SK-N-SH (cell line): ENCODE measurements at regions not wholly inside any gene's neighbourhood (a gene's known extent, or its start where the extent isn't known, plus 50 kb on each side); places are given as distances from the start of the nearest gene placed in this dataset.
"Not testable (repeated sequence)": the region's sequence is repeated elsewhere in the genome, so short reads cannot be mapped to it uniquely, and the experiment has no call there.

ENCODE experiments used
- CTCF ChIA-PET: fragments of 300-600, 350-600 bp; formaldehyde crosslinking; extraction: SDS; loops from one replicate; lab custom pipeline; 2021; lab: Yijun Ruan, JAX
- POLR2A ChIA-PET: fragments of 350-600 bp; sonication (Branson Sonifier 250); formaldehyde crosslinking; extraction: SDS; loops from one replicate; lab custom pipeline; 2020; ENCODE audit warnings: antibody characterized with exemption, inconsistent platforms; lab: Yijun Ruan, JAX
- DNase-seq: peaks from one replicate; pipeline ENCODE4 v3.0.0; 2012
- H2AFZ ChIP-seq: fragments of 200-600 bp; sonication (generic); 2 replicates; pipeline ENCODE4 v1.8.1; 2016; ENCODE audit warnings: antibody characterized with exemption, mild to moderate bottlenecking, low read depth
- H3F3A ChIP-seq: fragments of 200-600 bp; sonication (generic); replicated peaks from 2 replicates; pipeline ENCODE3; 2016; ENCODE audit warnings: antibody characterized with exemption, mild to moderate bottlenecking; ENCODE audit not compliant: insufficient read depth
- H3K27ac ChIP-seq, 2 experiments: fragments of 200-500 bp in 1 of 2; fragments of 200-600 bp in 1 of 2; sonication (Bioruptor generic) in 1 of 2; sonication (generic), shearing (Covaris generic) in 1 of 2; 2 replicates each; pipeline versions ENCODE4 v1.5.1 to v1.6.1; 2014 to 2016; ENCODE audit warnings: low read depth in 2 of 2, inconsistent platforms in 1 of 2, low read length in 1 of 2, mild to moderate bottlenecking in 1 of 2, mixed read lengths in 1 of 2
- H3K27me3 ChIP-seq: fragments of 200-600 bp; sonication (generic), shearing (Covaris generic); 2 replicates; pipeline ENCODE4 v1.6.1; 2016; ENCODE audit warnings: mixed run types; ENCODE audit not compliant: insufficient read depth
- H3K36me3 ChIP-seq, 2 experiments: fragments of 200-500 bp in 1 of 2; fragments of 200-600 bp in 1 of 2; sonication (Bioruptor generic) in 1 of 2; sonication (generic) in 1 of 2; replicated peaks in 1 of 2; 2 replicates each; pipeline versions ENCODE3 to v1.5.1; 2014 to 2016; ENCODE audit warnings: low read length in 1 of 2, mild to moderate bottlenecking in 1 of 2; ENCODE audit not compliant: insufficient read depth in 2 of 2, control insufficient read depth in 1 of 2
- H3K4me1 ChIP-seq, 2 experiments: fragments of 200-500 bp in 1 of 2; fragments of 200-600 bp in 1 of 2; sonication (Bioruptor generic) in 1 of 2; sonication (generic), shearing (Covaris generic) in 1 of 2; 2 replicates each; pipeline versions ENCODE4 v1.5.1 to v1.6.1; 2014 to 2016; ENCODE audit warnings: low read depth in 1 of 2, low read length in 1 of 2, mixed run types in 1 of 2; ENCODE audit not compliant: insufficient read depth in 2 of 2, control insufficient read depth in 1 of 2
- H3K4me2 ChIP-seq: fragments of 200-600 bp; sonication (generic), shearing (Covaris generic); 2 replicates; pipeline ENCODE4 v1.6.1; 2017; ENCODE audit warnings: mixed run types
- H3K4me3 ChIP-seq, 2 experiments: fragments of 200-500 bp in 1 of 2; fragments of 200-600 bp in 1 of 2; sonication (Bioruptor generic) in 1 of 2; sonication (generic), shearing (Covaris generic) in 1 of 2; 2 replicates each; pipeline versions ENCODE4 v1.5.1 to v1.8.1; 2014 to 2016; ENCODE audit warnings: low read depth in 2 of 2, inconsistent platforms in 1 of 2, low read length in 1 of 2, mild to moderate bottlenecking in 1 of 2, mixed read lengths in 1 of 2, moderate library complexity in 1 of 2
- H3K79me2 ChIP-seq: fragments of 200-600 bp; sonication (generic); 2 replicates; pipeline ENCODE4 v1.8.1; 2017; ENCODE audit warnings: mild to moderate bottlenecking; ENCODE audit not compliant: insufficient read depth
- H3K9ac ChIP-seq: fragments of 200-600 bp; sonication (generic); 2 replicates; pipeline ENCODE4 v1.6.1; 2017; ENCODE audit warnings: mixed run types
- H3K9me2 ChIP-seq: fragments of 200-600 bp; sonication (generic); 2 replicates; pipeline ENCODE4 v1.6.1; 2017; ENCODE audit warnings: mixed run types
- H3K9me3 ChIP-seq: fragments of 200-600 bp; sonication (generic); 2 replicates; pipeline ENCODE4 v1.6.1; 2017; ENCODE audit warnings: mixed run types, mild to moderate bottlenecking, moderate library complexity
- H4K20me1 ChIP-seq: fragments of 200-600 bp; sonication (generic); 2 replicates; pipeline ENCODE4 v1.6.1; 2017; ENCODE audit warnings: mild to moderate bottlenecking, mixed run types; ENCODE audit not compliant: insufficient read depth
- WGBS: methylation state at CpG from one replicate; pipeline ENCODE4 v1.1.6; 2017; ENCODE audit warnings: low lambda C conversion rate; 5-methylcytosine and 5-hydroxymethylcytosine counted together

DNA sequence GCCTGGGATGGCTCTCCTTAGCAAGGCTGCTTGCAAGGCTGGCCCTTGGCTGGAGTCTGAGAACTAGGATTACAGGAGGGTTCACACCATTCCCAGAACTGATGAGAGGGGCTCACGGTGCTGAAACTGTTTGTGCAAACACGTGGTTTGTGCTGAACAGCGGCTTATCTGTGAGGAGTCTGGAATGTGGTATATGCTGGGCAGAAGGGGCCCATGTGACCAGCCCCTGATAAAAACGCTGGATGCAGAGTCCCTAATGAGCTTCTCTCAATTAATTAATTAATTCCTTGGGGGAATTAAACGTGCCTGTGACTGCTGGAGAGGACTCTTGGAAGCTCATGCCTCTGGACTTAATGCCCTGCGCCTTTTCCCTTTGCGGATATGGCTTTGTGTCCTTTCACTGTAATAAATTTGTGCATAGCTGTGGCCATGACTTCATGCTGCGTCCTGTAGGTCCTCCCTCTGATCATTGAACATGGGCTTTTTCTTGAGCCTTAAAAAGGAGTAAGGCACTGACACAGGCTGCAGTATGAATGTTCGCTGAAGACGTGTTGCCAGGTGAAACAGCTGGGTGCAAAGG is 109.7 kb downstream of the CDRT15L2 start:
- H3K4me2 ChIP-seq, H3F3A ChIP-seq, DNase-seq, H3K9me2 ChIP-seq, H4K20me1 ChIP-seq, H3K4me3 ChIP-seq, H3K9ac ChIP-seq, H3K79me2 ChIP-seq, H3K36me3 ChIP-seq, H3K9me3 ChIP-seq, H3K4me1 ChIP-seq, POLR2A ChIA-PET, H3K27me3 ChIP-seq, H2AFZ ChIP-seq, H3K27ac ChIP-seq, CTCF ChIA-PET: not testable (repeated sequence)
- 52% methylated on average over 10 of the region's 10 CpGs for WGBS

DNA sequence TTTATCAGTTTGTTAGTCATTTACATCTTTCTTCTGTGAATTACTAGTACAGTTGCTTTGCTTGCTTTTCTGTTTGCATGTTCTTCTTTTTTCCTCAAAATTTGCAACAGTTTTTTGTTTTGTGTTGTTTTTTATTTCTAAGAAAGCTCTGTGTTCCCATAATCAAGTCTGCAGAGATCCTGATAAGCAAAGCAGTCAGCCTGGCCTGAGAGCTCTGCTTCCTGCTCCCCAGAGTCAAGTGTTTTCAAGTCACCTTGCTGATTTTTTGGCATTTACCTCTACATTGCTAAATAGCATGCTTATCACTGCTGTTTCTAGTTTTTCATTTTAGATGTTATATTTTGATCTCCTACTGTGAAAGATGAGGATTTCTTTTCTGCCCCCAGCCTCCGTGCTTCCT is 113.2 kb downstream of the CDRT15L2 start:
- H3K27me3 ChIP-seq, H3F3A ChIP-seq, H3K4me3 ChIP-seq, CTCF ChIA-PET, H2AFZ ChIP-seq, H3K79me2 ChIP-seq, POLR2A ChIA-PET, H3K9me3 ChIP-seq, H3K36me3 ChIP-seq, H4K20me1 ChIP-seq, H3K9me2 ChIP-seq, DNase-seq, H3K4me2 ChIP-seq, H3K9ac ChIP-seq, H3K4me1 ChIP-seq, H3K27ac ChIP-seq: not testable (repeated sequence)
- 41% methylated on average over 1 of the region's 1 CpG for WGBS

DNA sequence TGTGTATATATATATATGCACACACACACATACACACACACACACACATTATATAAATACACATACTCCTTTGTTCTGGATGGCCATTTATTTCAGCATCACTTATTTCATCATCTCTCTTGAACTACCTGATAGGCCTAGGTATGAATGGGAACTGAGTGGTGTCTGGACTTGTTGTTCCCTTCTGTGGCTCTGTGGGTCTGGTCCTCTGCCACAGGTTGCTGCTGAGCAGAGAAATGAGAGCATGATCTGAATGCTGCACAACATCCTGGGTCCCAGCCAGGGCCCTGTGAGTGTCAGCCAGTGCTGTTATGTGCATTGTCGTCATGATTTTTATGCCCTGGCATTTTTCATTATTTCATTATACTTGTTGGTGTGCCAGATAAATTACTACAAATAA is 116.3 kb downstream of the CDRT15L2 start:
- H2AFZ ChIP-seq, H3K79me2 ChIP-seq, H3F3A ChIP-seq, H3K4me3 ChIP-seq, H3K27ac ChIP-seq, H3K36me3 ChIP-seq, H3K4me2 ChIP-seq, H3K9me2 ChIP-seq, H3K9me3 ChIP-seq, POLR2A ChIA-PET, DNase-seq, H3K4me1 ChIP-seq, H4K20me1 ChIP-seq, CTCF ChIA-PET, H3K27me3 ChIP-seq, H3K9ac ChIP-seq: not testable (repeated sequence)
- 19% methylated on average over 1 of the region's 1 CpG for WGBS

DNA sequence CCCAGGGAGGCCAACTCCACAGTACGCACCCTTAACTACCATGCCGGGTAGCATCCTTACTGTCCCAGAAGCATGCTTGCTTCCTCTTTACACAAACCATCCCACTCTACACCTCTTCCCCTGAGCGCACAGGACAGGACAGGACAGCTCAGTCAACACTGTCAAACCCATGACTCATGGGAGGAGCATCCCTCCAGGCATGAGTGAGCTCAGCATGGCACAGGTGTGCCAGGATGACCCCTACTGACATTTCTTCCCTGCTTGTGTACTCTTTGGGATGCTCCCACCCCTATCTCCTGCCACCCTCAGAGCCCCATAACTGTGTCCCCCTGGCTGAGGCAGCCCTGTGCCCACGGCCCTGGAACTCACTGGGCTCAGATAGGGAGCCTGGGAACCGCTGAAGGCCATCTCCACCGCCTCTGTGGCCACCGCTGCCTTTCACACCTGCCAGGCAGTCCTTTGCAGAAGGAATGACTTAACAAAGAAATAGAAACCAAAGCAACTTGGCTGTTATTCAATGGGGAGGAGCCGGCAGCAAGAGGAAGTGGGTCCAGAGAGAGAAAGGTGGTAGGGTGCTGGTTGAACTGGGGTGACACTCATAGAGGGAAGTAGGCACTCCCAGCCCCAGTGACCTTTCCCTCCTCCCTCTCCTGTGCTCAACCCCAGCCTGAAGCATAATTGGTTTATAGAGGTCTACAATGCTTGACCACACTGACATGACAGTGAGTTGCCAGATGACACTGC is 119.1 kb downstream of the CDRT15L2 start:
- POLR2A ChIA-PET, H3F3A ChIP-seq, DNase-seq, H3K9ac ChIP-seq, H3K27ac ChIP-seq, H4K20me1 ChIP-seq, H3K79me2 ChIP-seq, H3K4me2 ChIP-seq, H3K4me3 ChIP-seq, H3K4me1 ChIP-seq, H2AFZ ChIP-seq, CTCF ChIA-PET, H3K36me3 ChIP-seq, H3K27me3 ChIP-seq, H3K9me2 ChIP-seq, H3K9me3 ChIP-seq: not testable (repeated sequence)
- 60% methylated on average over 5 of the region's 8 CpGs for WGBS

DNA sequence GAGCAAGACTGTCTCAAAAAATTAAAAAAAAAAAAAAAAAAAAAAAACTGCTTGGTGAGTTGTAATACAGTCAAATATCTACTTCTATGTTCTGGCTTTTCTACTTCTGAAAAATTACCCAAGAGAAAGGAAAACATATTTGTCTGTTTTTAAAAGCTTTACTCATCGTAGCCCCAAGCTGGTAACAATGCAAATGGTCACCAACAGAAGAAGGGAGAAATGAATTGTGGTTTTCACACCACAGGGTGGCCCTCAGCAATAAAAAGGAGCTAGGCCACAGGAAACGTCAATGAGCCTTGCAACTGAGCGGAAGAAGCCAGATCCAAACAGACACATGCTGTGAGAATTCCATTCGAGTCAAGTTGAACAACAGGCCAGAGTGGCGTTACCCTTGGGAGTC is 121.0 kb downstream of the CDRT15L2 start:
- H3K27ac ChIP-seq, CTCF ChIA-PET, H3K4me1 ChIP-seq, H3F3A ChIP-seq, H3K79me2 ChIP-seq, H3K4me3 ChIP-seq, H3K9ac ChIP-seq, H4K20me1 ChIP-seq, H2AFZ ChIP-seq, H3K36me3 ChIP-seq, DNase-seq, H3K27me3 ChIP-seq, H3K4me2 ChIP-seq, H3K9me2 ChIP-seq, POLR2A ChIA-PET, H3K9me3 ChIP-seq: not testable (repeated sequence)
- 30% methylated on average over 3 of the region's 5 CpGs for WGBS

DNA sequence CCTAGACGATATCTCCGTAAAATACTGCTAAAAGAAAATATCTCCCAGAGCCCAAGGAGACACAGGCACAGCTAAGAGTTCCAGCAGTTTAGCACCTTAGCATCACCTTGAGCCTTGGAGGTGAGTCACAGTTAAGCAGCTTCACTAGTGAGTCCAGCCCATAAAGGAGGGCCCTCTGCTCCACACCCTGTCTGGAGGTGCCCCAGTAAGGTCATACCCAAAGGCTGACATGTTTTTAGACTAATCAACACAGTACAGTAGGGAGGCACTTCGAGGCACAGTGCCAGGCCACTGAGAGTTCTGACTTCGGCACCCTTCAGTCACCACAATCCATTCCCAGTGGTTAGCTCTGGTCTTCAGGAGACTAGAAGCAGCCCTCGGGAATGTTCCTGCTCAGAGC is 121.8 kb downstream of the CDRT15L2 start:
- H3K79me2 ChIP-seq, H3K9me2 ChIP-seq, H3K4me3 ChIP-seq, POLR2A ChIA-PET, H3K4me2 ChIP-seq, H3K36me3 ChIP-seq, H2AFZ ChIP-seq, CTCF ChIA-PET, DNase-seq, H4K20me1 ChIP-seq, H3K27me3 ChIP-seq, H3K4me1 ChIP-seq, H3F3A ChIP-seq, H3K9ac ChIP-seq, H3K27ac ChIP-seq, H3K9me3 ChIP-seq: not testable (repeated sequence)
- 34% methylated on average over 5 of the region's 5 CpGs for WGBS
